DMS79 (cell line): ENCODE measurements at regions not wholly inside any gene's neighbourhood (a gene's known extent, or its start where the extent isn't known, plus 50 kb on each side); places are given as distances from the start of the nearest gene placed in this dataset.

Source experiments
- DNase-seq: peaks from one replicate; lab custom pipeline; 2025; lab: John Stamatoyannopoulos, UW

GRCh38 chr12:115464111-115464581 is 780.2 kb upstream of the TBX3 start:
- no peak for DNase-seq

GRCh38 chr12:115461401-115461800 is 777.4 kb upstream of the TBX3 start:
- DNase-seq = no peak

- DNase-seq = no peak
Measured at GRCh38 chr12:115457798-115458197, 773.8 kb upstream of the TBX3 start.

GRCh38 chr12:115456946-115457689 is 773.1 kb upstream of the TBX3 start:
- DNase-seq = no peak

- no peak for DNase-seq
Measured at GRCh38 chr12:115455268-115455681, 771.3 kb upstream of the TBX3 start.

- peak; percentile 22 for DNase-seq
Measured at GRCh38 chr12:115452751-115453281, 768.8 kb upstream of the TBX3 start.

- DNase-seq = peak; percentile 72
Measured at GRCh38 chr12:115451780-115452736, 768.1 kb upstream of the TBX3 start.

- no peak for DNase-seq
Measured at GRCh38 chr12:115451151-115451779, 767.3 kb upstream of the TBX3 start.

GRCh38 chr12:115450710-115451109 is 766.7 kb upstream of the TBX3 start:
- DNase-seq = no peak

- DNase-seq = no peak
Measured at GRCh38 chr12:115450017-115450416, 766.0 kb upstream of the TBX3 start.

DNA sequence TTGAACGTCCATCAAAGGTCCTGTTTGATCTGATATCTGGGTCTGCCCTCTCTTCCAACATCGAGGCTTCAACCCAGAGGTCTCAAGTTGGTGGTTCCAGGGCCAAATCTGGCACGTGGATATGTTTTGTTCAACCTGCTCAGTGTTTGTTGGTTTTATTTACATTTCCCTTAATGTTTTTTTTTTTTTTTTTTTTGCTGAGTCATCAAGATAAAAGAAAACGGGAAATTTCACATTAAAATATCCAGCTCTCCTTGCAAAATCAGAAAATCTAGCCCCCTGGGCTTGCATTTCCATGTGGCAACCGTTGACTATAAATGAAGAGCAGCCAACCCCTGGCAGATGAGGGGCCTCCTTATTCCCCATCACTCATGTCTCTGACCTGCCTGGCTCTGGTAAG is 765.6 kb upstream of the TBX3 start:
- DNase-seq = no peak

GRCh38 chr12:115444346-115444745 is 760.4 kb upstream of the TBX3 start:
- no peak for DNase-seq

DNA sequence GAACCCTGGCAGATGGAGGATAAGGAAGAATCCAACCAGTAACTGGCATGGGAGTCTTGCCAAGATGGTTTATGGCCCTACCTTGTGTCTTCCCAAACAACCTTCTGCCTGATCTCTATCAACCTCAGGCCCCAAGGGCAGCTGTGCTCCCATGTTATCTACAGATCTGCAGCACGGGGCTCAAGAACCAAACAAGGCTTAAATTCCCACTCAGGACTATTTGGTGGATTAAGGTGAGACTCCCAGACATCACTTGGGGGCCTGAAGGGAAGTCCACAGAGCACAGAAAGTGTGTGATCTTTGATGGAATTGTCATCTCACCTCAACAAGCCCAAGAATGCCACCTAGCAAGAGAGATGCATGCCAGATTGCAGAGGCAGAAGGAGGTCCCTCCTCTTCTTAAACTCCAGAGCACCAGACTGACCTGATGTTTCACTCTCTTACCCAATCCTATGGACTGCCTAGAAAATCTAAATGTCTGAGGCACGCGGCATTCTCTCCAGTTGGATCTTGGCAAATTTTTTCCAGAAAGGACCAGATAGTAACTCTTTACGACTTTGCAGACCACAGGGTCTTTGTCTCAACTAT is 759.5 kb upstream of the TBX3 start:
- peak; percentile 53 for DNase-seq

DNA sequence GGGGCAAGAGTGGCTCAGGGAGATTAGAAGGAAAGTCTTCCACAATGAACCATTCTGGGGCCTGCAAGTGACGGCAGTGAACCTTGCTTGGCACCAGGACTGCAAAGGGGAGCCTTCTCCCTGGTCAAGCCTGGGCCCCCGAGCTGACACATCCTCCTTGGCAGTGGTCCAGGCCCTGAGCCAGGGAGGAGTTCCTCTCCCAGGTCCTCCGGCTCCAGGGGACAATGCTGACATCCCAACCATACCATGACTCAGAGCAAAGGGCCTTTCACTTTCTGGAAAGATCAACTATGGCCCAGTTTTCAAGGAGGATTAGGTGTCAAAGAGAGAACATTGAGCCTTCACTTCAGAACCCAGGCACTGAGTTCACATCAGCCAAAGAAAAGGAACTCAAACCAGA is 756.5 kb upstream of the TBX3 start:
- DNase-seq = no peak

- DNase-seq = no peak
Measured at GRCh38 chr12:115439008-115439601, 755.1 kb upstream of the TBX3 start.

- DNase-seq = no peak
Measured at GRCh38 chr12:115438314-115438713, 754.3 kb upstream of the TBX3 start.

DNA sequence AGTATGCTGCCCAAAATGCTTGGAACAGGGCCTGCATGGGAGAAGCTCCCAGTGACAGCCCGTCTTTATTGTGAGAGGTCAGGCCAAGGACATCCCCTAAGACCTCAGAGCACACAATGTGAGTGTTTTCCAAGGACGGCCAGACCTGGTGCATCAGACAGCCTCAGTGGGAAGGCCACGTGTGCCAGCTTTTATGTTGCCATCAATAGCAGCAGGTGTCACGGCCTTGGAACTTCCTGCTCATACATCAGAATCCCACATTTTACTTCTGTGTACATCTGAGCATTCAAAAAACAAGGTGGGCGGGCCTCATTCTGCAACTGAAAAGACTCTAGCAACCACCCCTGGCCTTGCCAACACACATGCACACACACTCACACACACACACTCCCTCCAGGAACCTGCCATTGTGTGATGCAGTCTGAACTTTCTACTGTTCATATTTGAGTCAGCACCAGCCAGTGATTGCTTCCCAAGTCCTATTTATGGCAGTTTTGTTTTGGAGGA is 753.1 kb upstream of the TBX3 start:
- DNase-seq = no peak

GRCh38 chr12:115433014-115433634 is 749.1 kb upstream of the TBX3 start:
- no peak for DNase-seq

DNA sequence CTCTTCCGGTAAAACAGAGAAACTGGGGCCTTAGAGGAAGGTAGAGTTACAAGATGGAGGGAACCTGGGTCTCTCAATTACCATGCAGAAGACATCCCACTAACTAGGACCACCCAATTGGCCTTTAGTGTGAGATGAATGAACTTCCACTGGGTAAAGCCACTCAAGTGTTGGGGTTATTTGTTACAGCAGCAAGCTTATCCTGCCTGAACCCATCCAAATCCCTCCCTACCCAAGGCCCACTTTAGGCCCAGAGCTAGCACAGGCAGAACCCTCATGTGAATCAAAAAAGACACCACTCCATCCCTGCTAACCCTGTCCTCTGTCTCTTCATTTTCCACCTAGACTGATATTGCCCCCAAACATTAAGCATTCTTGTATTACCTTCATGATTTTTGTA is 746.7 kb upstream of the TBX3 start:
- DNase-seq = no peak

DNA sequence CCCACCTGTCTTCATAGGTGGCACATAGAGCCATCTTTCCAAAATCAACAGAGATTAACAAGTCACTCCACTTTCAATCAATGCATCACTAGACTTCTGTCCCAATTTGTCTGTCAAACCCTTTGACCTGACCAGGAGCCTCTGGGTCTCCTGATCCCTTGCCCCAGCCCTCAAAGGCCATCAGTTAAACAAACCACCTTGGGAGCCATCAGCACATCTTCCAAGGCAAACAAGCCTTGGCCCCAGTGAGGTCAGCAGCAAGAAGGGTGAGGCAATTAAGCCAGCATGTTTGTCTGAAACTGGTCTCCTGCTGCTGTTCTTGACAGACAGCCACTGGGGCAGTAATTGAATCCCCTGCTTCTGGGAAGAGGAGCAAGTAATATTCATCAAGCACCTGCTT is 742.8 kb upstream of the TBX3 start:
- DNase-seq = no peak

- DNase-seq = no peak
Measured at GRCh38 chr12:115424003-115424402, 740.0 kb upstream of the TBX3 start.
